K562 (cell line): ENCODE measurements at regions not wholly inside any gene's neighbourhood (a gene's known extent, or its start where the extent isn't known, plus 50 kb on each side); places are given as distances from the start of the nearest gene placed in this dataset.

Experiments
- ATAC-seq: fragments of 200-7000 bp; cut with Tn5 transposase; 3 replicates; pipeline ENCODE4 v1.9.1; 2020; ENCODE audit warnings: moderate library complexity
- BruUV-seq: library from RNA; stranded (reverse); fragments of 400-500 nt; replicated peaks from 2 replicates; lab custom pipeline; 2021; lab: Mats Ljungman, UMichigan
- CTCF ChIA-PET: fragments of 300-600 bp; formaldehyde crosslinking; extraction: SDS; loops from one replicate; lab custom pipeline; 2021; ENCODE audit warnings: low intra/inter-chr PET ratio; lab: Yijun Ruan, JAX
- POLR2A ChIA-PET: fragments of 300-600, 350-650 bp; sonication (Branson Sonifier 250); formaldehyde crosslinking; extraction: SDS; loops from one replicate; lab custom pipeline; 2021; ENCODE audit warnings: antibody characterized with exemption, inconsistent platforms; lab: Yijun Ruan, JAX
- DNase-seq, 4 experiments: peaks; one replicate each; pipeline versions ENCODE4 v3.0.0 to v3.0.0-alpha.2; 2011 to 2018; ENCODE audit warnings: low spot score in 3 of 4, mixed read lengths in 3 of 4; ENCODE audit errors: extremely low read depth in 1 of 4
- FAIRE-seq: peaks from 2 replicates; lab custom pipeline; 2011; peaks lifted over from hg19 to GRCh38; lab: Jason Lieb, UNC
- H2AFZ ChIP-seq: 2 replicates; pipeline ENCODE4 v1.6.0; 2011; ENCODE audit warnings: low read depth, low read length, control low read depth, inconsistent platforms
- H3K27ac ChIP-seq: fragments of 200-600 bp; 3 replicates; pipeline ENCODE4 v1.8.0; 2011; ENCODE audit warnings: low read depth, mild to moderate bottlenecking, control low read depth, inconsistent platforms, low read length, moderate library complexity, mixed read lengths; ENCODE audit errors: extremely low read depth
- H3K27me3 ChIP-seq, 2 experiments: fragments of 300-600 bp in 1 of 2; 2 replicates in 1 of 2; 3 replicates in 1 of 2; pipeline versions ENCODE4 v1.6.0 to v1.8.0; 2011; ENCODE audit warnings: inconsistent platforms in 2 of 2, low read length in 2 of 2, mild to moderate bottlenecking in 1 of 2, mixed read lengths in 1 of 2, moderate library complexity in 1 of 2; ENCODE audit not compliant: control insufficient read depth in 2 of 2, insufficient read depth in 2 of 2
- H3K36me3 ChIP-seq: fragments of 300-600 bp; 3 replicates; pipeline ENCODE4 v1.8.0; 2011; ENCODE audit warnings: mild to moderate bottlenecking, low read length, inconsistent platforms; ENCODE audit not compliant: control insufficient read depth, insufficient read depth
- H3K4me1 ChIP-seq, 2 experiments: fragments of 200-600 bp in 1 of 2; replicated peaks in 1 of 2; 2 replicates in 1 of 2; 3 replicates in 1 of 2; pipeline versions ENCODE4 v1.5.1 to v1.8.0; 2011; ENCODE audit warnings: inconsistent platforms in 2 of 2, low read length in 2 of 2, mild to moderate bottlenecking in 1 of 2, mixed read lengths in 1 of 2, moderate library complexity in 1 of 2; ENCODE audit not compliant: control insufficient read depth in 2 of 2, insufficient read depth in 2 of 2
- H3K4me2 ChIP-seq: 2 replicates; pipeline ENCODE4 v1.6.1; 2011; ENCODE audit warnings: low read length, control low read depth, inconsistent platforms, mixed read lengths; ENCODE audit not compliant: insufficient read depth
- H3K4me3 ChIP-seq: fragments of 200-600 bp; sonication (generic), shearing (Covaris generic); 2 replicates; pipeline ENCODE4 v1.5.1; 2016; ENCODE audit warnings: control low read depth, inconsistent platforms
- H3K79me2 ChIP-seq: fragments of 200-600 bp; 3 replicates; pipeline ENCODE4 v1.8.0; 2011; ENCODE audit warnings: low read length, inconsistent platforms; ENCODE audit not compliant: control insufficient read depth, insufficient read depth
- H3K9ac ChIP-seq, 2 experiments: 2 replicates each; pipeline versions ENCODE4 v1.6.0 to v1.6.1; 2011; ENCODE audit warnings: low read depth in 2 of 2, low read length in 2 of 2, control low read depth in 1 of 2, inconsistent platforms in 1 of 2, mild to moderate bottlenecking in 1 of 2, mixed read lengths in 1 of 2; ENCODE audit not compliant: insufficient read depth in 1 of 2
- H3K9me1 ChIP-seq: one replicate; pipeline ENCODE4 v1.6.0; 2011; ENCODE audit warnings: inconsistent platforms, mild to moderate bottlenecking, low read length, moderate library complexity; ENCODE audit not compliant: control insufficient read depth, insufficient read depth
- H3K9me3 ChIP-seq: replicated peaks from 2 replicates; pipeline ENCODE4 v1.5.1; 2011; ENCODE audit warnings: low read depth, low read length, inconsistent platforms; ENCODE audit not compliant: control insufficient read depth, insufficient read depth
- H4K20me1 ChIP-seq: replicated peaks from 2 replicates; pipeline ENCODE4 v1.6.1; 2011; ENCODE audit warnings: low read length, inconsistent platforms, mixed read lengths; ENCODE audit not compliant: control insufficient read depth, insufficient read depth
- ATF2 ChIP-seq: sonication (generic); formaldehyde crosslinking; IDR thresholded peaks from 2 replicates; pipeline ENCODE4 v1.8.1; 2022; ENCODE audit warnings: missing genetic modification reagents
- CBX5 ChIP-seq: IDR thresholded peaks from 2 replicates; pipeline ENCODE4 v1.6.1; 2014; ENCODE audit warnings: low read depth, borderline replicate concordance
- CREB1 ChIP-seq, 2 experiments: sonication (generic) in 1 of 2; formaldehyde crosslinking in 1 of 2; IDR thresholded peaks; 2 replicates each; pipeline versions ENCODE4 v1.6.1 to v1.8.0; 2012 to 2022; ENCODE audit warnings: inconsistent platforms in 1 of 2, mild to moderate bottlenecking in 1 of 2, missing genetic modification reagents in 1 of 2, moderate library complexity in 1 of 2
- ETV1 ChIP-seq: fragments of 450-650 bp; conservative IDR thresholded peaks from 2 replicates; pipeline ENCODE4 v1.6.1; 2016; ENCODE audit warnings: missing genetic modification characterization, control low read depth, low read depth, missing compliant biosample characterization
- GTF2B ChIP-seq: IDR thresholded peaks from 2 replicates; pipeline ENCODE4 v1.6.1; 2011; ENCODE audit not compliant: insufficient read length; ENCODE audit errors: extremely low read depth
- LARP7 ChIP-seq: fragments of 450-650 bp; IDR thresholded peaks from 2 replicates; pipeline ENCODE4 v1.6.1; 2016
- MAFG ChIP-seq: fragments of 450-650 bp; conservative IDR thresholded peaks from 2 replicates; pipeline ENCODE4 v1.6.1; 2016; ENCODE audit warnings: missing genetic modification characterization, missing compliant biosample characterization
- RBM14 ChIP-seq: fragments of 200-400 bp; formaldehyde crosslinking; IDR thresholded peaks from 2 replicates; pipeline ENCODE4 v1.6.1; 2018; ENCODE audit warnings: low read depth, mild to moderate bottlenecking, low read length, moderate library complexity, borderline replicate concordance; ENCODE audit not compliant: insufficient read depth
- SMARCC2 ChIP-seq: fragments of 450-650 bp; IDR thresholded peaks from 2 replicates; pipeline ENCODE4 v1.6.1; 2017; ENCODE audit warnings: antibody characterized with exemption, moderate library complexity, mild to moderate bottlenecking, low read depth
- SRSF7 ChIP-seq: fragments of 200-400 bp; formaldehyde crosslinking; optimal IDR thresholded peaks from 2 replicates; pipeline ENCODE3; 2017; ENCODE audit warnings: mild to moderate bottlenecking, low read depth, low read length
- TEAD4 ChIP-seq, 2 experiments: sonication (generic) in 1 of 2; formaldehyde crosslinking in 1 of 2; IDR thresholded peaks; 2 replicates each; pipeline versions ENCODE4 v1.6.1 to v1.8.0; 2012 to 2022; ENCODE audit warnings: borderline replicate concordance in 1 of 2, inconsistent platforms in 1 of 2, low read length in 1 of 2, mild to moderate bottlenecking in 1 of 2, missing genetic modification reagents in 1 of 2
- TSC22D4 ChIP-seq: fragments of 450-650 bp; IDR thresholded peaks from 2 replicates; pipeline ENCODE4 v1.6.1; 2016; ENCODE audit warnings: missing genetic modification characterization, missing biosample characterization, control low read depth
- ZNF316 ChIP-seq: fragments of 450-650 bp; IDR thresholded peaks from 2 replicates; pipeline ENCODE4 v1.6.1; 2016
- ZNF584 ChIP-seq: fragments of 200-800 bp; sonication (Bioruptor generic); IDR thresholded peaks from 2 replicates; pipeline ENCODE4 v1.6.1; 2016; ENCODE audit warnings: low read depth, mild to moderate bottlenecking, missing genetic modification characterization, missing compliant biosample characterization
- WGBS: fragments of 100-300 bp; shearing (Covaris generic); methylation state at CpG from one replicate; pipeline ENCODE4 v1.1.6; 2016; ENCODE audit warnings: low coverage, mixed read lengths; ENCODE audit not compliant: insufficient coverage; ENCODE audit errors: missing lambda C conversion rate; 5-methylcytosine and 5-hydroxymethylcytosine counted together
- in situ Hi-C: fragments of 300-500 bp; cut with MboI; formaldehyde crosslinking; loops from 4 replicates; pipeline ENCODE4 v1.15.0; 2018; ENCODE audit warnings: inconsistent platforms, mixed read lengths
- intact Hi-C: fragments of 100-400 bp; cut with micrococcal nuclease; formaldehyde crosslinking; loops from 2 replicates; pipeline ENCODE4 v1.14.2; 2022

- no peak overlapping the region for H3K27ac ChIP-seq
- no peak overlapping the region for H2AFZ ChIP-seq
- H4K20me1 ChIP-seq: no peaks in the 10 kb centered on the region
- H3K9ac ChIP-seq: no peak overlapping the region
- intact Hi-C loops (no loop called here), in situ Hi-C loops (no loop called here)
- no peak overlapping the region for H3K4me3 ChIP-seq
- 1% methylated on average over 4 of the region's 4 CpGs for WGBS
- H3K4me1 ChIP-seq: no peaks in the 10 kb centered on the region
- no peaks in the 10 kb centered on the region for H3K36me3 ChIP-seq
- no peak for FAIRE-seq
- no peak for ATAC-seq
- H3K27me3 ChIP-seq: no peaks in the 10 kb centered on the region
- H3K9me3 ChIP-seq: no peaks in the 10 kb centered on the region
- H3K9me1 ChIP-seq: no peaks in the 10 kb centered on the region
- TF ChIP-seq SMARCC2 (no peak), CBX5 (no peak), GTF2B (no peak), TSC22D4 (no peak)
- TF ChIP-seq, all 486 proteins: peak for 0
- Histone ChIP-seq H3K4me2 (no peak overlapping the region), H3K79me2 (no peaks in the 10 kb centered on the region)
- CTCF ChIA-PET: no interaction called here
- no TSS peak for BruUV-seq
- POLR2A ChIA-PET: no interaction called here
- no peak for DNase-seq
Observed at GRCh38 chr12:29901585-29901984, 117.8 kb upstream of the TMTC1 start.

- Histone ChIP-seq H3K4me2 (no peak overlapping the region), H3K36me3 (no peaks in the 10 kb centered on the region), H3K9ac (no peak overlapping the region), H4K20me1 (no peaks in the 10 kb centered on the region), H3K4me3 (no peak overlapping the region), H3K27ac (no peak overlapping the region), H2AFZ (no peak overlapping the region), H3K9me1 (no peaks in the 10 kb centered on the region), H3K4me1 (no peaks in the 10 kb centered on the region), H3K79me2 (no peaks in the 10 kb centered on the region), H3K9me3 (no peaks in the 10 kb centered on the region), H3K27me3 (no peaks in the 10 kb centered on the region)
- WGBS: 4% methylated on average over 2 of the region's 2 CpGs
- ChIA-PET POLR2A (no interaction called here), CTCF (no interaction called here)
- in situ Hi-C loops (no loop called here), intact Hi-C loops (no loop called here)
- BruUV-seq: no TSS peak
- no peak for DNase-seq
- ATAC-seq: no peak
- no peak for FAIRE-seq
- TF ChIP-seq ZNF584 (CRISPR knock-in tag): no peak
- no peak for TF ChIP-seq ZNF316
- TF ChIP-seq RBM14: no peak
- no peak for TF ChIP-seq CREB1 (IDR thresholded peaks at IDR 0.05)
- TF ChIP-seq CREB1 (CRISPR knock-in tag; IDR thresholded peaks at IDR 0.05): no peak
- no peak for TF ChIP-seq MAFG (tag)
- no peak for TF ChIP-seq LARP7
- TF ChIP-seq SRSF7: no peak
- no peak for TF ChIP-seq ATF2 (CRISPR knock-in tag)
- no peak for TF ChIP-seq TEAD4 (IDR thresholded peaks at IDR 0.05; ENCODE audit: low read length)
- TF ChIP-seq TEAD4 (CRISPR knock-in tag; IDR thresholded peaks at IDR 0.05; ENCODE audit: borderline replicate concordance): no peak
- no peak for TF ChIP-seq ETV1 (tag)
Observed at GRCh38 chr12:29899212-29899931, 115.6 kb upstream of the TMTC1 start.
